Endodermal cell (in vitro differentiated cells): ENCODE measurements at regions not wholly inside any gene's neighbourhood (a gene's known extent, or its start where the extent isn't known, plus 50 kb on each side); places are given as distances from the start of the nearest gene placed in this dataset.

Experiments used
- DNase-seq: peaks from one replicate; pipeline ENCODE4 v3.0.0-alpha.2; 2017
- H3K27ac ChIP-seq: 2 replicates; pipeline ENCODE4 v1.5.1; 2013; ENCODE audit warnings: mild to moderate bottlenecking, low read depth, low read length, moderate library complexity
- H3K27me3 ChIP-seq: 2 replicates; pipeline ENCODE4 v1.6.1; 2013; ENCODE audit warnings: mild to moderate bottlenecking, low read length, moderate library complexity; ENCODE audit not compliant: insufficient read depth, control insufficient read depth, poor library complexity, severe bottlenecking
- H3K36me3 ChIP-seq: 2 replicates; pipeline ENCODE4 v1.7.0; 2013; ENCODE audit warnings: mild to moderate bottlenecking, low read length, moderate library complexity; ENCODE audit not compliant: control insufficient read depth, insufficient read depth
- H3K4me1 ChIP-seq: one replicate; pipeline ENCODE4 v1.7.0; 2013; ENCODE audit warnings: low read length; ENCODE audit not compliant: control insufficient read depth, insufficient read depth
- H3K4me3 ChIP-seq: 2 replicates; pipeline ENCODE4 v1.5.1; 2013; ENCODE audit warnings: mild to moderate bottlenecking, low read length, moderate library complexity
- H3K9ac ChIP-seq: 2 replicates; pipeline ENCODE4 v1.6.1; 2013; ENCODE audit warnings: mild to moderate bottlenecking, low read length, moderate library complexity; ENCODE audit not compliant: poor library complexity, severe bottlenecking; ENCODE audit errors: extremely low read depth
- H3K9me3 ChIP-seq: 2 replicates; pipeline ENCODE4 v1.6.1; 2013; ENCODE audit warnings: mild to moderate bottlenecking, low read length, moderate library complexity; ENCODE audit not compliant: control insufficient read depth
- H3K27ac Mint-ChIP-seq: 2 replicates; pipeline ENCODE4 v1.8.0; 2020; ENCODE audit warnings: mixed read lengths
- H3K27me3 Mint-ChIP-seq: 2 replicates; pipeline ENCODE4 v1.8.0; 2021; ENCODE audit warnings: mild to moderate bottlenecking, mixed read lengths; ENCODE audit not compliant: insufficient read depth
- H3K36me3 Mint-ChIP-seq: 2 replicates; pipeline ENCODE4 v1.8.0; 2020; ENCODE audit warnings: low read depth, mixed read lengths
- H3K4me1 Mint-ChIP-seq: 2 replicates; pipeline ENCODE4 v1.8.0; 2020; ENCODE audit warnings: mixed read lengths
- H3K4me3 Mint-ChIP-seq: 2 replicates; pipeline ENCODE4 v1.8.0; 2020; ENCODE audit warnings: mild to moderate bottlenecking, moderate library complexity, mixed read lengths
- H3K9me3 Mint-ChIP-seq: 2 replicates; pipeline ENCODE4 v1.8.0; 2020; ENCODE audit warnings: mild to moderate bottlenecking, mixed read lengths
- WGBS, 2 experiments: methylation state at CpG; one replicate each; pipeline versions ENCODE4 v1.1.5 to v1.1.7; 2013; ENCODE audit warnings: missing lambda C conversion rate in 2 of 2, mixed read lengths in 1 of 2; ENCODE audit not compliant: insufficient coverage in 1 of 2, insufficient read length in 1 of 2; 5-methylcytosine and 5-hydroxymethylcytosine counted together
- TF ChIP-seq, protein P1 (sequence below): fragments of 200-600 bp; sonication (generic); conservative IDR thresholded peaks from 2 replicates; pipeline ENCODE4 v1.5.0; 2021; ENCODE audit warnings: antibody characterized with exemption, mild to moderate bottlenecking

GRCh38 chr9:108766626-108767161, 89.1 kb downstream of the ACTL7B start:
- DNase-seq = peak; percentile 78
- Histone ChIP-seq H3K27ac (no peak overlapping the region), H3K36me3 (no peaks in the 10 kb centered on the region), H3K4me3 (no peak overlapping the region), H3K27me3 (no peaks in the 10 kb centered on the region), H3K4me1 (peaks cover 2% of the 10 kb centered on the region), H3K9me3 (peaks cover 5% of the 10 kb centered on the region), H3K9ac (no peak overlapping the region)
- TF ChIP-seq, protein P1, sequence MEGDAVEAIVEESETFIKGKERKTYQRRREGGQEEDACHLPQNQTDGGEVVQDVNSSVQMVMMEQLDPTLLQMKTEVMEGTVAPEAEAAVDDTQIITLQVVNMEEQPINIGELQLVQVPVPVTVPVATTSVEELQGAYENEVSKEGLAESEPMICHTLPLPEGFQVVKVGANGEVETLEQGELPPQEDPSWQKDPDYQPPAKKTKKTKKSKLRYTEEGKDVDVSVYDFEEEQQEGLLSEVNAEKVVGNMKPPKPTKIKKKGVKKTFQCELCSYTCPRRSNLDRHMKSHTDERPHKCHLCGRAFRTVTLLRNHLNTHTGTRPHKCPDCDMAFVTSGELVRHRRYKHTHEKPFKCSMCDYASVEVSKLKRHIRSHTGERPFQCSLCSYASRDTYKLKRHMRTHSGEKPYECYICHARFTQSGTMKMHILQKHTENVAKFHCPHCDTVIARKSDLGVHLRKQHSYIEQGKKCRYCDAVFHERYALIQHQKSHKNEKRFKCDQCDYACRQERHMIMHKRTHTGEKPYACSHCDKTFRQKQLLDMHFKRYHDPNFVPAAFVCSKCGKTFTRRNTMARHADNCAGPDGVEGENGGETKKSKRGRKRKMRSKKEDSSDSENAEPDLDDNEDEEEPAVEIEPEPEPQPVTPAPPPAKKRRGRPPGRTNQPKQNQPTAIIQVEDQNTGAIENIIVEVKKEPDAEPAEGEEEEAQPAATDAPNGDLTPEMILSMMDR = no peak
- Mint-ChIP-seq H3K9me3 (peaks cover 5% of the 10 kb centered on the region), H3K36me3 (no peaks in the 10 kb centered on the region), H3K27ac (no peak overlapping the region), H3K4me1 (peaks cover 3% of the 10 kb centered on the region), H3K27me3 (peaks cover 8% of the 10 kb centered on the region), H3K4me3 (no peak overlapping the region)
- WGBS, 2 experiments = 47 to 57% methylated on average over 2 to 3 of the region's 3 CpGs

DNA sequence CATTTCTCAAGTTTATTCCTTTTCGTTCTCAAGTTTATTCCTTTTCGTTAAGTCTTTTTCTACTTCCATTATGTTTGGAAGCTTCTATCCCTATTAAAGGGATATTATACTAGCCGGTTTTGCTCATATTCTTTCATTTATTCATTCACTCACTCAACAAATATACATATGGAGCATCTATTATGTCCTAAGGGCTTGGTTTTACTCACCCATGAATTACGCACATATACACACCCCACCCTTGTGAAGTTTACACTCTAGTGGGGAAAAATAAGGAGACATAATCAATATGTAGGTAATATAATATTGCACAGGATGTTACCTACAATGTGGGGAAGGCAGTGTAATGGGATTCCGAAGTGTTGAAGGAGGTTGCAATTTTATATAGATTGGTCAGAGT, 90.5 kb downstream of the ACTL7B start:
- TF ChIP-seq, protein P1 = no peak
- peaks cover 8% of the 10 kb centered on the region for H3K4me1 Mint-ChIP-seq
- no peak overlapping the region for H3K27ac Mint-ChIP-seq
- DNase-seq = no peak
- H3K36me3 Mint-ChIP-seq = no peaks in the 10 kb centered on the region
- peaks cover 5% of the 10 kb centered on the region for H3K9me3 ChIP-seq
- H3K4me1 ChIP-seq = peaks cover 2% of the 10 kb centered on the region
- H3K27me3 Mint-ChIP-seq = peaks cover 8% of the 10 kb centered on the region
- H3K27ac ChIP-seq = no peak overlapping the region
- WGBS, 2 experiments = 91 to 100% methylated on average over 1 to 5 of the region's 5 CpGs
- no peak overlapping the region for H3K9ac ChIP-seq
- no peak overlapping the region for H3K4me3 Mint-ChIP-seq
- no peak overlapping the region for H3K4me3 ChIP-seq
- H3K9me3 Mint-ChIP-seq = peaks cover 5% of the 10 kb centered on the region
- H3K27me3 ChIP-seq = no peaks in the 10 kb centered on the region
- H3K36me3 ChIP-seq = no peaks in the 10 kb centered on the region

DNA sequence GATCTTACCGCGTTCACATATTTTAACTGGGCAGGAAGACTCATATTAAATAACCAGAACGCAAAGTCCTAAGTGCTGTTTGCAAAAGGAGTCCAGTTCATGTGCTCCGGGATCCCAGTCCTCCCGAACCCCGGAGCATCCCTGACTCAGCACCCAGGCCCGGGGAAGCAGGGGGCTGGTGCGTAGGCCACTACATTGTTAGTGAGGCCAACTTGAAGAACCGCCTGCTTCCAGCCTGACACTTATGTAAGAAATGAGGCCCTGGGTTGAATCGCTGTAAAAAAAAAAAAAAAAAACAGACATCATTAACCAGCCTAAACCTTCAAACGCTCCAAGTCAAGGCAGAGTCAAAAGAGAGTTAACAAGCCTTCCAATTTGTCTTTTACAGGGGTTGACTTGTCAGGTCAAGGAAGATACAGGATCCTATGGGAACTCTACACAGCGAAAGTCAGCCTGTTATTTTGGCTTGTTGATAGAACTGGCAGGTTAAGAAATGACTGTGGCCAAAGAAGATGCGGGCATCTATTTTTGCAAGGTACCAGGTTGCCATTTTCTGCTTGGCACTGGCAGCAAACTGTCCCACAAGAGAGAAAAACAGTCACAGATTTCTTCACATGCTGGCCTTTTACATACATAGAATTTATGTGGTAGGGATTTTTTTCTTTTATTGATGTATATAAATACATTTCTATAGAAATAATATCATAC, 93.3 kb downstream of the ACTL7B start:
- Histone ChIP-seq H3K4me3 (no peak overlapping the region), H3K9me3 (peaks cover 9% of the 10 kb centered on the region), H3K36me3 (no peaks in the 10 kb centered on the region), H3K9ac (no peak overlapping the region), H3K27ac (no peak overlapping the region), H3K27me3 (no peaks in the 10 kb centered on the region), H3K4me1 (peaks cover 2% of the 10 kb centered on the region)
- Mint-ChIP-seq H3K9me3 (peaks cover 13% of the 10 kb centered on the region), H3K27me3 (peaks cover 18% of the 10 kb centered on the region), H3K4me1 (peaks cover 8% of the 10 kb centered on the region), H3K36me3 (no peaks in the 10 kb centered on the region), H3K4me3 (no peak overlapping the region), H3K27ac (no peak overlapping the region)
- TF ChIP-seq, protein P1 = no peak
- WGBS, 2 experiments = 89 to 94% methylated on average over 3 to 13 of the region's 13 CpGs
- no peak for DNase-seq
